ENCODE measurements at regions not wholly inside any gene's neighbourhood (a gene's known extent, or its start where the extent isn't known, plus 50 kb on each side); places are given as distances from the start of the nearest gene placed in this dataset.

- TF ChIP-seq, protein P1, sequence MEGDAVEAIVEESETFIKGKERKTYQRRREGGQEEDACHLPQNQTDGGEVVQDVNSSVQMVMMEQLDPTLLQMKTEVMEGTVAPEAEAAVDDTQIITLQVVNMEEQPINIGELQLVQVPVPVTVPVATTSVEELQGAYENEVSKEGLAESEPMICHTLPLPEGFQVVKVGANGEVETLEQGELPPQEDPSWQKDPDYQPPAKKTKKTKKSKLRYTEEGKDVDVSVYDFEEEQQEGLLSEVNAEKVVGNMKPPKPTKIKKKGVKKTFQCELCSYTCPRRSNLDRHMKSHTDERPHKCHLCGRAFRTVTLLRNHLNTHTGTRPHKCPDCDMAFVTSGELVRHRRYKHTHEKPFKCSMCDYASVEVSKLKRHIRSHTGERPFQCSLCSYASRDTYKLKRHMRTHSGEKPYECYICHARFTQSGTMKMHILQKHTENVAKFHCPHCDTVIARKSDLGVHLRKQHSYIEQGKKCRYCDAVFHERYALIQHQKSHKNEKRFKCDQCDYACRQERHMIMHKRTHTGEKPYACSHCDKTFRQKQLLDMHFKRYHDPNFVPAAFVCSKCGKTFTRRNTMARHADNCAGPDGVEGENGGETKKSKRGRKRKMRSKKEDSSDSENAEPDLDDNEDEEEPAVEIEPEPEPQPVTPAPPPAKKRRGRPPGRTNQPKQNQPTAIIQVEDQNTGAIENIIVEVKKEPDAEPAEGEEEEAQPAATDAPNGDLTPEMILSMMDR (IDR thresholded peaks at IDR 0.05; ENCODE audit: borderline replicate concordance, extremely low read depth, low read length, poor library complexity, severe bottlenecking): no peak
- no peak for TF ChIP-seq EZH2 (IDR thresholded peaks at IDR 0.05; ENCODE audit: borderline replicate concordance, low read depth, low read length, severe bottlenecking)
Measured at GRCh38 chr15:81929557-81929956, 116.3 kb downstream of the MEX3B start.

All from DND-41 (cell line).